22Rv1 (cell line): ENCODE measurements at regions not wholly inside any gene's neighbourhood (a gene's known extent, or its start where the extent isn't known, plus 50 kb on each side); places are given as distances from the start of the nearest gene placed in this dataset.

Experiments used
- CTCF ChIP-seq: fragments of 450-650 bp; IDR thresholded peaks from 2 replicates; pipeline ENCODE4 v1.5.1; 2017; ENCODE audit warnings: mild to moderate bottlenecking
- ZFX ChIP-seq: fragments of 450-650 bp; IDR thresholded peaks from 2 replicates; pipeline ENCODE4 v1.6.1; 2017; ENCODE audit warnings: antibody characterized with exemption, borderline replicate concordance

GRCh38 chr21:25149022-25149421, 458.3 kb downstream of the MRPL39 start:
- TF ChIP-seq CTCF (no peak), ZFX (no peak)
